GM23338 (cell line): ENCODE measurements at regions not wholly inside any gene's neighbourhood (a gene's known extent, or its start where the extent isn't known, plus 50 kb on each side); places are given as distances from the start of the nearest gene placed in this dataset.

Experiments used
- ATAC-seq: fragments of 200-7000 bp; cut with Tn5 transposase; 3 replicates; pipeline ENCODE4 v1.9.1; 2020
- DNase-seq: peaks from one replicate; pipeline ENCODE4 v3.0.0-alpha.2; 2015; ENCODE audit warnings: low spot score
- H2AFZ ChIP-seq: fragments of 200-600 bp; sonication (generic); 2 replicates; pipeline ENCODE4 v1.8.0; 2016; ENCODE audit warnings: antibody characterized with exemption, mild to moderate bottlenecking, moderate library complexity
- H3F3A ChIP-seq: fragments of 200-600 bp; sonication (generic); replicated peaks from 2 replicates; pipeline ENCODE4 v1.8.0; 2017; ENCODE audit warnings: antibody characterized with exemption, mixed run types, low read depth
- H3K27ac ChIP-seq: fragments of 200-600 bp; sonication (generic); 2 replicates; pipeline ENCODE4 v1.6.1; 2016; ENCODE audit warnings: low read depth
- H3K27me3 ChIP-seq: fragments of 200-600 bp; sonication (generic); 2 replicates; pipeline ENCODE4 v1.8.0; 2016; ENCODE audit warnings: mild to moderate bottlenecking, mixed run types, moderate library complexity; ENCODE audit not compliant: insufficient read depth
- H3K36me3 ChIP-seq: fragments of 200-600 bp; sonication (generic); 2 replicates; pipeline ENCODE4 v1.8.0; 2016; ENCODE audit warnings: mild to moderate bottlenecking; ENCODE audit not compliant: insufficient read depth
- H3K4me1 ChIP-seq: fragments of 200-600 bp; sonication (generic); 2 replicates; pipeline ENCODE4 v1.8.0; 2016; ENCODE audit warnings: mild to moderate bottlenecking, moderate library complexity; ENCODE audit not compliant: insufficient read depth
- H3K4me2 ChIP-seq: fragments of 200-600 bp; sonication (generic); 2 replicates; pipeline ENCODE4 v1.7.1; 2017; ENCODE audit warnings: mixed run types
- H3K4me3 ChIP-seq: fragments of 200-600 bp; sonication (generic); 2 replicates; pipeline ENCODE4 v1.6.1; 2016; ENCODE audit warnings: mixed run types
- H3K79me2 ChIP-seq: fragments of 200-600 bp; sonication (generic); replicated peaks from 2 replicates; pipeline ENCODE4 v1.8.0; 2017; ENCODE audit warnings: mild to moderate bottlenecking; ENCODE audit not compliant: insufficient read depth
- H3K9me2 ChIP-seq: fragments of 200-600 bp; sonication (generic); 2 replicates; pipeline ENCODE4 v1.8.0; 2017; ENCODE audit not compliant: insufficient read depth
- H4K20me1 ChIP-seq: fragments of 200-600 bp; sonication (generic); replicated peaks from 2 replicates; pipeline ENCODE4 v1.8.0; 2017; ENCODE audit warnings: mild to moderate bottlenecking; ENCODE audit not compliant: insufficient read depth
- H3K27ac Mint-ChIP-seq: 2 replicates; pipeline ENCODE4 v1.8.0; 2020; ENCODE audit warnings: inconsistent platforms, mild to moderate bottlenecking, moderate library complexity, mixed read lengths
- H3K27me3 Mint-ChIP-seq: 3 replicates; pipeline ENCODE4 v1.8.0; 2022; ENCODE audit warnings: low read depth, mild to moderate bottlenecking, moderate library complexity, mixed read lengths, inconsistent platforms; ENCODE audit not compliant: insufficient read depth, poor library complexity
- H3K36me3 Mint-ChIP-seq: 3 replicates; pipeline ENCODE4 v1.8.0; 2021; ENCODE audit warnings: low read depth, mild to moderate bottlenecking, inconsistent platforms, moderate library complexity, mixed read lengths
- H3K4me1 Mint-ChIP-seq: 3 replicates; pipeline ENCODE4 v1.8.0; 2020; ENCODE audit warnings: mild to moderate bottlenecking, inconsistent platforms, mixed read lengths
- H3K4me3 Mint-ChIP-seq: 3 replicates; pipeline ENCODE4 v1.8.0; 2021; ENCODE audit warnings: moderate library complexity, mild to moderate bottlenecking, inconsistent platforms, mixed read lengths
- H3K9me3 Mint-ChIP-seq: 3 replicates; pipeline ENCODE4 v1.8.0; 2020; ENCODE audit warnings: moderate library complexity, mild to moderate bottlenecking, inconsistent platforms, mixed read lengths
- CREB1 ChIP-seq: fragments of 250-450 bp; sonication (Bioruptor Pico); IDR thresholded peaks from 2 replicates; pipeline ENCODE4 v1.5.0; 2020; ENCODE audit warnings: low read depth, mild to moderate bottlenecking, moderate library complexity
- CTCF ChIP-seq, 2 experiments: fragments of 200-600 bp in 1 of 2; sonication (generic) in 1 of 2; conservative IDR thresholded peaks; 2 replicates each; pipeline versions ENCODE4 v1.5.1 to v1.6.1; 2016 to 2017; ENCODE audit warnings: antibody characterized with exemption in 2 of 2, low read depth in 2 of 2, mild to moderate bottlenecking in 2 of 2, moderate library complexity in 1 of 2
- ETS1 ChIP-seq: IDR thresholded peaks from 2 replicates; pipeline ENCODE4 v1.6.1; 2016; ENCODE audit warnings: antibody characterized with exemption
- EZH2 ChIP-seq: fragments of 200-600 bp; sonication (generic); IDR thresholded peaks from one replicate; pipeline ENCODE4 v1.8.0; 2017; ENCODE audit warnings: antibody characterized with exemption, mild to moderate bottlenecking, low read depth; ENCODE audit not compliant: unreplicated experiment
- JUNB ChIP-seq: IDR thresholded peaks from one replicate; pipeline ENCODE4 v1.6.1; 2016; ENCODE audit warnings: antibody characterized with exemption; ENCODE audit not compliant: unreplicated experiment
- POLR2AphosphoS5 ChIP-seq: IDR thresholded peaks from 2 replicates; pipeline ENCODE4 v1.6.1; 2016; ENCODE audit warnings: antibody characterized with exemption, low read depth
- REST ChIP-seq: IDR thresholded peaks from one replicate; pipeline ENCODE4 v1.6.1; 2018; ENCODE audit warnings: antibody characterized with exemption; ENCODE audit not compliant: unreplicated experiment
- STAT1 ChIP-seq: IDR thresholded peaks from one replicate; pipeline ENCODE4 v1.6.1; 2016; ENCODE audit warnings: antibody characterized with exemption; ENCODE audit not compliant: unreplicated experiment
- ZNF114 ChIP-seq: fragments of 250-450 bp; sonication (Bioruptor Pico); IDR thresholded peaks from 2 replicates; pipeline ENCODE4 v1.5.0; 2020; ENCODE audit warnings: mild to moderate bottlenecking, moderate library complexity
- ZNF331 ChIP-seq: fragments of 250-450 bp; sonication (Bioruptor Pico); IDR thresholded peaks from 2 replicates; pipeline ENCODE4 v1.5.0; 2020; ENCODE audit warnings: low read depth, mild to moderate bottlenecking, moderate library complexity
- ZNF462 ChIP-seq: fragments of 250-450 bp; sonication (Bioruptor Pico); IDR thresholded peaks from 2 replicates; pipeline ENCODE4 v1.5.0; 2020; ENCODE audit warnings: mild to moderate bottlenecking, moderate library complexity

- no peak for TF ChIP-seq ETS1
These were observed 160.6 kb upstream of the MLN start (continued) for GRCh38 chr6:33964387-33964786.

GRCh38 chr6:33963136-33963750 is 159.4 kb upstream of the MLN start:
- DNase-seq = no peak
- H3K27ac Mint-ChIP-seq = no peak overlapping the region
- TF ChIP-seq STAT1 = no peak
- no peak for TF ChIP-seq ETS1
- no peak for TF ChIP-seq CREB1 (CRISPR knock-in tag)
- TF ChIP-seq ZNF331 = no peak
- TF ChIP-seq REST = no peak
- TF ChIP-seq JUNB = no peak
- no peak for TF ChIP-seq POLR2AphosphoS5
- TF ChIP-seq CTCF (conservative IDR thresholded peaks at IDR 0.05; ENCODE audit: low read depth in 2 of 2) = no peak
- TF ChIP-seq ZNF462 = no peak
- no peak for TF ChIP-seq EZH2
- no peak for TF ChIP-seq ZNF114

More at GRCh38 chr6:33963136-33963750, 159.4 kb upstream of the MLN start:
- Mint-ChIP-seq H3K9me3 (peaks cover 4% of the 10 kb centered on the region; the same call in 1 of the 3 replicates), H3K4me3 (no peak overlapping the region), H3K27me3 (peaks cover 12% of the 10 kb centered on the region), H3K36me3 (no peaks in the 10 kb centered on the region; the same call in 2 of the 3 replicates), H3K4me1 (peaks cover 6% of the 10 kb centered on the region)
- Histone ChIP-seq H4K20me1 (no peaks in the 10 kb centered on the region), H3K36me3 (no peaks in the 10 kb centered on the region), H3K4me3 (no peak overlapping the region), H3K9me2 (no peaks in the 10 kb centered on the region), H3K27ac (no peak overlapping the region), H3F3A (no peaks in the 10 kb centered on the region), H3K4me2 (no peak overlapping the region), H3K4me1 (peaks cover 3% of the 10 kb centered on the region; the same call in 1 of the 2 replicates), H3K79me2 (no peaks in the 10 kb centered on the region), H2AFZ (no peak overlapping the region), H3K27me3 (no peaks in the 10 kb centered on the region)
- no peak for ATAC-seq
